ENCODE measurements at regions not wholly inside any gene's neighbourhood (a gene's known extent, or its start where the extent isn't known, plus 50 kb on each side); places are given as distances from the start of the nearest gene placed in this dataset.

- intact Hi-C loops (cut with DNase I) = no loop called here
- no peaks in the 10 kb centered on the region for H3K4me1 ChIP-seq
- no peak for TF ChIP-seq CTCF (IDR thresholded peaks at IDR 0.05)
- TF ChIP-seq POLR2A (IDR thresholded peaks at IDR 0.05) = no peak
- WGBS, 2 donors = 63 to 65% methylated on average over 1 of the region's 1 CpG
- DNase-seq = no peak
- H3K27me3 ChIP-seq = no peaks in the 10 kb centered on the region
- no peaks in the 10 kb centered on the region for H3K9me3 ChIP-seq
- no peak overlapping the region for H3K27ac ChIP-seq
- no peak for ATAC-seq
- H3K36me3 ChIP-seq (replicated peaks in 1 of 2; ENCODE audit: insufficient read depth in 1 of 2, low read depth in 2 of 2) = no peaks in the 10 kb centered on the region
- no peak overlapping the region for H3K4me3 ChIP-seq
Observed at GRCh38 chr12:90745211-90745610, 209.8 kb downstream of the CCER1 start.

- intact Hi-C loops (cut with DNase I) = no loop called here
- no peak overlapping the region for H3K27ac ChIP-seq
- no peaks in the 10 kb centered on the region for H3K36me3 ChIP-seq (replicated peaks in 1 of 2; ENCODE audit: insufficient read depth in 1 of 2, low read depth in 2 of 2)
- WGBS, 2 donors = 74 to 78% methylated on average over 4 of the region's 4 CpGs
- no peak for DNase-seq
- H3K9me3 ChIP-seq = no peaks in the 10 kb centered on the region
- H3K4me1 ChIP-seq = no peaks in the 10 kb centered on the region
- H3K4me3 ChIP-seq = no peak overlapping the region
- TF ChIP-seq POLR2A (IDR thresholded peaks at IDR 0.05) = no peak
- no peak for TF ChIP-seq CTCF (IDR thresholded peaks at IDR 0.05)
- ATAC-seq = no peak
- H3K27me3 ChIP-seq = no peaks in the 10 kb centered on the region
Observed at GRCh38 chr12:90741611-90742010, 213.4 kb downstream of the CCER1 start.

GRCh38 chr12:90729736-90730135, 225.2 kb downstream of the CCER1 start:
- Histone ChIP-seq H3K4me1 (no peaks in the 10 kb centered on the region), H3K9me3 (no peaks in the 10 kb centered on the region), H3K36me3 (replicated peaks in 1 of 2; ENCODE audit: insufficient read depth in 1 of 2, low read depth in 2 of 2) (no peaks in the 10 kb centered on the region), H3K27me3 (no peaks in the 10 kb centered on the region), H3K27ac (no peak overlapping the region), H3K4me3 (no peak overlapping the region)
- WGBS, 2 donors = 66 to 78% methylated on average over 4 of the region's 4 CpGs
- DNase-seq (no peak), ATAC-seq (no peak)
- TF ChIP-seq POLR2A (IDR thresholded peaks at IDR 0.05) = no peak
- no peak for TF ChIP-seq CTCF (IDR thresholded peaks at IDR 0.05)
- intact Hi-C loops (cut with DNase I) = no loop called here

GRCh38 chr12:90712671-90713070, 242.3 kb downstream of the CCER1 start:
- no peaks in the 10 kb centered on the region for H3K4me1 ChIP-seq
- intact Hi-C loops (cut with DNase I) = no loop called here
- no peaks in the 10 kb centered on the region for H3K9me3 ChIP-seq
- no peaks in the 10 kb centered on the region for H3K27me3 ChIP-seq
- DNase-seq (no peak), ATAC-seq (no peak)
- no peak overlapping the region for H3K4me3 ChIP-seq
- TF ChIP-seq CTCF (IDR thresholded peaks at IDR 0.05) (no peak), POLR2A (IDR thresholded peaks at IDR 0.05) (no peak)
- WGBS, 2 donors = 33 to 34% methylated on average over 2 of the region's 2 CpGs
- no peaks in the 10 kb centered on the region for H3K36me3 ChIP-seq (replicated peaks in 1 of 2; ENCODE audit: insufficient read depth in 1 of 2, low read depth in 2 of 2)
- no peak overlapping the region for H3K27ac ChIP-seq

DNA sequence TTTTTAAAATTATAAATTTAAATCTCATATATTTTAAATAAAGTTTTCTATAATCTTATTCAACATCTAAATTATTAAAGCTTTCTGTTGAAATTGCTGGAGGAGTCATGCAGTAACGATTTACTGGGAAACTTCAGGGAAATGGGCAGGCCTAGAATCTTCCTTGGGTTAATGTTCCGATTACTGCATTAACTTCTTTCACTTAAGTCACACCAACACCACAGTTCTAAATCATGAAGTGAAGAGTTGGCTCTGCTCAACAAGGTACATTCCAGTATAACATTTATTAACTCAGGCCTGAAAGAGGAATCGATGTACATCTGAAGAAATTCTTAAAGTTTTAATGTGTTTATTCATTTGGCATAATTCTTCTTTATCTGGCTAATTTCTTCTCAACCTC, 244.3 kb downstream of the CCER1 start:
- no peaks in the 10 kb centered on the region for H3K4me1 ChIP-seq
- intact Hi-C loops (cut with DNase I) = no loop called here
- H3K36me3 ChIP-seq (replicated peaks in 1 of 2; ENCODE audit: insufficient read depth in 1 of 2, low read depth in 2 of 2) = no peaks in the 10 kb centered on the region
- H3K4me3 ChIP-seq = no peak overlapping the region
- ATAC-seq = no peak
- H3K27me3 ChIP-seq = no peaks in the 10 kb centered on the region
- no peak overlapping the region for H3K27ac ChIP-seq
- TF ChIP-seq POLR2A (IDR thresholded peaks at IDR 0.05) = no peak
- TF ChIP-seq CTCF (IDR thresholded peaks at IDR 0.05) = no peak
- H3K9me3 ChIP-seq = no peaks in the 10 kb centered on the region
- 51 to 61% methylated on average over 3 of the region's 3 CpGs for WGBS, 2 donors
- no peak for DNase-seq
